Nephron (organoid): ENCODE measurements at regions not wholly inside any gene's neighbourhood (a gene's known extent, or its start where the extent isn't known, plus 50 kb on each side); places are given as distances from the start of the nearest gene placed in this dataset.
A peak's percentile ranks its signal among the peaks of the same experiment; 100 is the strongest.
"Not testable (repeated sequence)": the region's sequence is repeated elsewhere in the genome, so short reads cannot be mapped to it uniquely, and the experiment has no call there.

Experiments
- H3K27ac Mint-ChIP-seq, 3 experiments: 2 replicates each; pipeline ENCODE4 v1.8.0; 2020; ENCODE audit warnings: mixed read lengths in 3 of 3, mild to moderate bottlenecking in 2 of 3, moderate library complexity in 1 of 3
- H3K27me3 Mint-ChIP-seq: 2 replicates; pipeline ENCODE4 v1.8.0; 2021; ENCODE audit warnings: low read depth, mild to moderate bottlenecking, moderate library complexity, mixed read lengths
- H3K36me3 Mint-ChIP-seq: 2 replicates; pipeline ENCODE4 v1.8.0; 2020; ENCODE audit warnings: low read depth, mixed read lengths
- H3K4me1 Mint-ChIP-seq: 2 replicates; pipeline ENCODE4 v1.8.0; 2020; ENCODE audit warnings: mixed read lengths
- H3K4me3 Mint-ChIP-seq, 3 experiments: 2 replicates each; pipeline ENCODE4 v1.8.0; 2020; ENCODE audit warnings: mild to moderate bottlenecking in 3 of 3, mixed read lengths in 3 of 3, moderate library complexity in 2 of 3
- H3K9me3 Mint-ChIP-seq: 2 replicates; pipeline ENCODE4 v1.8.0; 2020; ENCODE audit warnings: mixed read lengths
- CTCF ChIP-seq, 3 experiments: fragments of 200-600 bp; sonication (generic); IDR thresholded peaks; one replicate each; pipeline ENCODE4 v1.5.0; 2021; ENCODE audit warnings: antibody characterized with exemption in 3 of 3; ENCODE audit not compliant: unreplicated experiment in 3 of 3

- Mint-ChIP-seq H3K4me3 (no peak overlapping the region), H3K9me3 (no peaks in the 10 kb centered on the region), H3K27ac (peak overlapping the region; percentile 85 to 92 (median 88)), H3K36me3 (no peaks in the 10 kb centered on the region), H3K27me3 (no peaks in the 10 kb centered on the region), H3K4me1 (peaks cover 50% of the 10 kb centered on the region)
- TF ChIP-seq CTCF (IDR thresholded peaks at IDR 0.05; ENCODE audit: unreplicated experiment in 3 of 3): no peak
Measured at GRCh38 chr7:28900311-28900710, 57.8 kb downstream of the TRIL start.

- no peak overlapping the region for H3K4me3 Mint-ChIP-seq
- no peaks in the 10 kb centered on the region for H3K4me1 Mint-ChIP-seq
Measured at GRCh38 chr7:28893888-28894287, 64.2 kb downstream of the TRIL start.

GRCh38 chr7:28891876-28892234, 66.3 kb downstream of the TRIL start:
- Mint-ChIP-seq H3K9me3 (peaks cover 10% of the 10 kb centered on the region), H3K27ac (peak overlapping the region in 2 of 3 experiments; percentile 91 to 94)
- H3K4me3 Mint-ChIP-seq, H3K27me3 Mint-ChIP-seq, H3K4me1 Mint-ChIP-seq, H3K36me3 Mint-ChIP-seq: not testable (repeated sequence)

More at GRCh38 chr7:28893888-28894287, 64.2 kb downstream of the TRIL start:
- H3K36me3 Mint-ChIP-seq: peaks cover 7% of the 10 kb centered on the region
- H3K27ac Mint-ChIP-seq: no peak overlapping the region
- TF ChIP-seq CTCF (IDR thresholded peaks at IDR 0.05; ENCODE audit: unreplicated experiment in 3 of 3): no peak
- H3K9me3 Mint-ChIP-seq: peaks cover 5% of the 10 kb centered on the region
- no peaks in the 10 kb centered on the region for H3K27me3 Mint-ChIP-seq

- no peaks in the 10 kb centered on the region for H3K4me1 Mint-ChIP-seq
- TF ChIP-seq CTCF (IDR thresholded peaks at IDR 0.05; ENCODE audit: unreplicated experiment in 3 of 3): no peak
- peaks cover 10% of the 10 kb centered on the region for H3K9me3 Mint-ChIP-seq
- no peaks in the 10 kb centered on the region for H3K27me3 Mint-ChIP-seq
- peak overlapping the region; percentile 50 to 98 (median 94) for H3K27ac Mint-ChIP-seq
- H3K36me3 Mint-ChIP-seq: peaks cover 7% of the 10 kb centered on the region
- H3K4me3 Mint-ChIP-seq: peak overlapping the region in 1 of 3 experiments; percentile 5
Measured at GRCh38 chr7:28891192-28891875, 66.8 kb downstream of the TRIL start.

- TF ChIP-seq CTCF (IDR thresholded peaks at IDR 0.05; ENCODE audit: unreplicated experiment in 3 of 3): no peak
- Mint-ChIP-seq H3K9me3 (peaks cover 9% of the 10 kb centered on the region), H3K36me3 (peaks cover 7% of the 10 kb centered on the region), H3K27ac (peak overlapping the region in 2 of 3 experiments; percentile 0 to 94), H3K4me3 (no peak overlapping the region), H3K27me3 (no peaks in the 10 kb centered on the region), H3K4me1 (no peaks in the 10 kb centered on the region)
Measured at GRCh38 chr7:28890137-28890536, 68.0 kb downstream of the TRIL start.

- Mint-ChIP-seq H3K27me3 (no peaks in the 10 kb centered on the region), H3K36me3 (peaks cover 7% of the 10 kb centered on the region), H3K4me3 (no peak overlapping the region), H3K9me3 (peaks cover 5% of the 10 kb centered on the region), H3K4me1 (no peaks in the 10 kb centered on the region), H3K27ac (peak overlapping the region in 2 of 3 experiments; percentile 0 to 11)
- no peak for TF ChIP-seq CTCF (IDR thresholded peaks at IDR 0.05; ENCODE audit: unreplicated experiment in 3 of 3)
Measured at GRCh38 chr7:28889290-28889689, 68.8 kb downstream of the TRIL start.
